HCT116 (cell line): ENCODE measurements at regions not wholly inside any gene's neighbourhood (a gene's known extent, or its start where the extent isn't known, plus 50 kb on each side); places are given as distances from the start of the nearest gene placed in this dataset.

Experiments used
- CEBPB ChIP-seq: IDR thresholded peaks from 2 replicates; pipeline ENCODE4 v1.6.1; 2012; ENCODE audit warnings: low read depth
- CTCF ChIP-seq, 3 experiments: fragments of 200-600 bp in 1 of 3; sonication (generic) in 1 of 3; IDR thresholded peaks in 2 of 3; conservative IDR thresholded peaks in 1 of 3; 2 replicates each; pipeline ENCODE4 v1.5.1; 2012 to 2017; ENCODE audit warnings: low read depth in 2 of 3, low read length in 2 of 3, antibody characterized with exemption in 1 of 3, borderline replicate concordance in 1 of 3, control low read depth in 1 of 3, mild to moderate bottlenecking in 1 of 3, mixed read lengths in 1 of 3, mixed run types in 1 of 3, moderate library complexity in 1 of 3; ENCODE audit not compliant: insufficient read depth in 1 of 3
- EGR1 ChIP-seq: IDR thresholded peaks from 2 replicates; pipeline ENCODE4 v1.6.1; 2012; ENCODE audit warnings: low read depth
- JUND ChIP-seq: IDR thresholded peaks from 2 replicates; pipeline ENCODE4 v1.6.1; 2012
- POLR2A ChIP-seq: IDR thresholded peaks from 2 replicates; pipeline ENCODE4 v1.7.0; 2011; ENCODE audit warnings: borderline replicate concordance; ENCODE audit not compliant: insufficient read depth, insufficient read length; ENCODE audit errors: extremely low read depth

- TF ChIP-seq CTCF (IDR thresholded peaks at IDR 0.05 in 2 of 3, conservative IDR thresholded peaks at IDR 0.05 in 1 of 3; ENCODE audit: borderline replicate concordance in 1 of 3, insufficient read depth in 1 of 3, low read depth in 2 of 3, low read length in 2 of 3), result no peak
- TF ChIP-seq CEBPB, result no peak
- no peak for TF ChIP-seq JUND
- no peak for TF ChIP-seq EGR1
- no peak for TF ChIP-seq POLR2A
These were observed 282.5 kb downstream of the TBL1XR1 start for GRCh38 chr3:176914764-176915163.
